ENCODE measurements at regions not wholly inside any gene's neighbourhood (a gene's known extent, or its start where the extent isn't known, plus 50 kb on each side); places are given as distances from the start of the nearest gene placed in this dataset.

GRCh38 chr21:38696579-38696978 lies 109.2 kb upstream of the ETS2 start:
- no peak overlapping the region for H3K9ac ChIP-seq (ENCODE audit: low read length)
- H3K9me3 ChIP-seq (ENCODE audit: low read length): no peaks in the 10 kb centered on the region
- H3K9me2 ChIP-seq (ENCODE audit: insufficient read depth, low read length): no peaks in the 10 kb centered on the region
- no peaks in the 10 kb centered on the region for H3F3A ChIP-seq (ENCODE audit: insufficient read depth, low read length, poor library complexity, severe bottlenecking)
- H3K4me2 ChIP-seq (ENCODE audit: low read length): no peak overlapping the region
- H2AFZ ChIP-seq (ENCODE audit: low read depth, low read length): no peak overlapping the region
- no peak overlapping the region for H3K27ac ChIP-seq (ENCODE audit: low read length)
- no peaks in the 10 kb centered on the region for H3K79me2 ChIP-seq (replicated peaks; ENCODE audit: insufficient read depth, low read length)
- no peak overlapping the region for H3K4me3 ChIP-seq (ENCODE audit: low read length)
- no peaks in the 10 kb centered on the region for H3K27me3 ChIP-seq (ENCODE audit: insufficient read depth, low read depth, low read length)
- no peak for TF ChIP-seq MXI1 (conservative IDR thresholded peaks at IDR 0.05; ENCODE audit: poor library complexity, severe bottlenecking)
- TF ChIP-seq, protein P1, sequence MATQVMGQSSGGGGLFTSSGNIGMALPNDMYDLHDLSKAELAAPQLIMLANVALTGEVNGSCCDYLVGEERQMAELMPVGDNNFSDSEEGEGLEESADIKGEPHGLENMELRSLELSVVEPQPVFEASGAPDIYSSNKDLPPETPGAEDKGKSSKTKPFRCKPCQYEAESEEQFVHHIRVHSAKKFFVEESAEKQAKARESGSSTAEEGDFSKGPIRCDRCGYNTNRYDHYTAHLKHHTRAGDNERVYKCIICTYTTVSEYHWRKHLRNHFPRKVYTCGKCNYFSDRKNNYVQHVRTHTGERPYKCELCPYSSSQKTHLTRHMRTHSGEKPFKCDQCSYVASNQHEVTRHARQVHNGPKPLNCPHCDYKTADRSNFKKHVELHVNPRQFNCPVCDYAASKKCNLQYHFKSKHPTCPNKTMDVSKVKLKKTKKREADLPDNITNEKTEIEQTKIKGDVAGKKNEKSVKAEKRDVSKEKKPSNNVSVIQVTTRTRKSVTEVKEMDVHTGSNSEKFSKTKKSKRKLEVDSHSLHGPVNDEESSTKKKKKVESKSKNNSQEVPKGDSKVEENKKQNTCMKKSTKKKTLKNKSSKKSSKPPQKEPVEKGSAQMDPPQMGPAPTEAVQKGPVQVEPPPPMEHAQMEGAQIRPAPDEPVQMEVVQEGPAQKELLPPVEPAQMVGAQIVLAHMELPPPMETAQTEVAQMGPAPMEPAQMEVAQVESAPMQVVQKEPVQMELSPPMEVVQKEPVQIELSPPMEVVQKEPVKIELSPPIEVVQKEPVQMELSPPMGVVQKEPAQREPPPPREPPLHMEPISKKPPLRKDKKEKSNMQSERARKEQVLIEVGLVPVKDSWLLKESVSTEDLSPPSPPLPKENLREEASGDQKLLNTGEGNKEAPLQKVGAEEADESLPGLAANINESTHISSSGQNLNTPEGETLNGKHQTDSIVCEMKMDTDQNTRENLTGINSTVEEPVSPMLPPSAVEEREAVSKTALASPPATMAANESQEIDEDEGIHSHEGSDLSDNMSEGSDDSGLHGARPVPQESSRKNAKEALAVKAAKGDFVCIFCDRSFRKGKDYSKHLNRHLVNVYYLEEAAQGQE (IDR thresholded peaks at IDR 0.05; ENCODE audit: borderline replicate concordance): no peak
- H3K36me3 ChIP-seq (ENCODE audit: insufficient read depth, low read length): no peaks in the 10 kb centered on the region
- H4K20me1 ChIP-seq (ENCODE audit: insufficient read depth): no peaks in the 10 kb centered on the region

- no peak for TF ChIP-seq RAD21 (conservative IDR thresholded peaks at IDR 0.05)
- TF ChIP-seq, protein P1 (IDR thresholded peaks at IDR 0.05; ENCODE audit: borderline replicate concordance): no peak
- no peak for TF ChIP-seq POLR2AphosphoS5 (IDR thresholded peaks at IDR 0.05)
- TF ChIP-seq EZH2 (IDR thresholded peaks at IDR 0.05; ENCODE audit: borderline replicate concordance, insufficient read depth, low read length, poor library complexity, severe bottlenecking): no peak
- TF ChIP-seq EP300 (conservative IDR thresholded peaks at IDR 0.05; ENCODE audit: poor library complexity, severe bottlenecking): no peak
- no peak for TF ChIP-seq SMC3 (conservative IDR thresholded peaks at IDR 0.05; ENCODE audit: poor library complexity)
- TF ChIP-seq TAF1 (IDR thresholded peaks at IDR 0.05; ENCODE audit: low read depth): no peak
- H3K79me2 ChIP-seq (replicated peaks; ENCODE audit: insufficient read depth, low read length): no peaks in the 10 kb centered on the region
- no peak overlapping the region for H3K9ac ChIP-seq (ENCODE audit: low read length)
- no peak overlapping the region for H3K4me3 ChIP-seq (ENCODE audit: low read length)
- H4K20me1 ChIP-seq (ENCODE audit: insufficient read depth): no peaks in the 10 kb centered on the region
- no peaks in the 10 kb centered on the region for H3K9me2 ChIP-seq (ENCODE audit: insufficient read depth, low read length)
- H2AFZ ChIP-seq (ENCODE audit: low read depth, low read length): no peak overlapping the region
- H3K27ac ChIP-seq (ENCODE audit: low read length): no peak overlapping the region
- no peaks in the 10 kb centered on the region for H3F3A ChIP-seq (ENCODE audit: insufficient read depth, low read length, poor library complexity, severe bottlenecking)
- no peaks in the 10 kb centered on the region for H3K9me3 ChIP-seq (ENCODE audit: low read length)
- no peaks in the 10 kb centered on the region for H3K36me3 ChIP-seq (ENCODE audit: insufficient read depth, low read length)
- no peak overlapping the region for H3K4me2 ChIP-seq (ENCODE audit: low read length)
- no peaks in the 10 kb centered on the region for H3K27me3 ChIP-seq (ENCODE audit: insufficient read depth, low read depth, low read length)
These were observed 106.7 kb upstream of the ETS2 start for GRCh38 chr21:38699048-38699447.

Data from neural cell (in vitro differentiated cells).